Activated CD8-positive, alpha-beta T cell treated with anti-CD3 and anti-CD28 coated beads, Interleukin-2, amount 10 ng/mL, durations not matched to agents 7 days and 5 days (primary cell): ENCODE measurements at regions not wholly inside any gene's neighbourhood (a gene's known extent, or its start where the extent isn't known, plus 50 kb on each side); places are given as distances from the start of the nearest gene placed in this dataset.

Experiments used
- ATAC-seq: fragments of 150-1000 bp; cut with Tn5 transposase; one replicate; pipeline ENCODE4 v1.10.0; 2021; ENCODE audit warnings: moderate library complexity
- CTCF ChIA-PET: fragments of 350-600 bp; sonication (Branson Sonifier 250); formaldehyde crosslinking; loops from one replicate; lab custom pipeline; 2021; ENCODE audit warnings: antibody characterized with exemption; lab: Charles Lee
- POLR2A ChIA-PET: fragments of 350-600 bp; sonication (Branson Sonifier 250); formaldehyde crosslinking; loops from one replicate; lab custom pipeline; 2021; ENCODE audit warnings: antibody characterized with exemption; lab: Charles Lee
- DNase-seq: peaks from one replicate; pipeline ENCODE4 v3.0.0-alpha.2; 2020
- H3K27ac Mint-ChIP-seq: one replicate; pipeline ENCODE4 v1.8.0; 2021; ENCODE audit warnings: mild to moderate bottlenecking, mixed read lengths
- H3K27me3 Mint-ChIP-seq: one replicate; pipeline ENCODE4 v1.8.0; 2021; ENCODE audit warnings: low read depth, mixed read lengths
- H3K36me3 Mint-ChIP-seq: one replicate; pipeline ENCODE4 v1.8.0; 2021; ENCODE audit warnings: low read depth, mixed read lengths
- H3K4me1 Mint-ChIP-seq: one replicate; pipeline ENCODE4 v1.8.0; 2021; ENCODE audit warnings: low read depth, mixed read lengths
- H3K4me3 Mint-ChIP-seq: one replicate; pipeline ENCODE4 v1.8.0; 2021; ENCODE audit warnings: mild to moderate bottlenecking, mixed read lengths
- H3K9me3 Mint-ChIP-seq: one replicate; pipeline ENCODE4 v1.8.0; 2022; ENCODE audit warnings: mixed read lengths; ENCODE audit not compliant: insufficient read depth

GRCh38 chr6:133743621-133744020, 145.3 kb upstream of the TCF21 start:
- no peak for DNase-seq
- Mint-ChIP-seq H3K4me3 (no peak overlapping the region), H3K27me3 (no peaks in the 10 kb centered on the region), H3K27ac (no peak overlapping the region), H3K9me3 (no peaks in the 10 kb centered on the region), H3K4me1 (no peaks in the 10 kb centered on the region), H3K36me3 (no peaks in the 10 kb centered on the region)
- no peak for ATAC-seq
- ChIA-PET CTCF (no interaction called here), POLR2A (no interaction called here)

- DNase-seq (no peak), ATAC-seq (no peak)
- no peaks in the 10 kb centered on the region for H3K36me3 Mint-ChIP-seq
- CTCF ChIA-PET, result no interaction called here
- no peak overlapping the region for H3K27ac Mint-ChIP-seq
- H3K4me1 Mint-ChIP-seq, result no peaks in the 10 kb centered on the region
- no peaks in the 10 kb centered on the region for H3K9me3 Mint-ChIP-seq
- no peak overlapping the region for H3K4me3 Mint-ChIP-seq
- POLR2A ChIA-PET, result no interaction called here
- H3K27me3 Mint-ChIP-seq, result no peaks in the 10 kb centered on the region
Observed at GRCh38 chr6:133746417-133746770, 142.5 kb upstream of the TCF21 start.

GRCh38 chr6:133748628-133749027, 140.3 kb upstream of the TCF21 start:
- H3K36me3 Mint-ChIP-seq, result no peaks in the 10 kb centered on the region
- no peak overlapping the region for H3K4me3 Mint-ChIP-seq
- ChIA-PET POLR2A (interaction anchor here (1.0 kb wide), 1 partner anchor 197 kb away, joined by 3 read pairs; no protein-coding TSS in a partner anchor), CTCF (no interaction called here)
- H3K27ac Mint-ChIP-seq, result no peak overlapping the region
- no peak for ATAC-seq
- DNase-seq, result no peak
- H3K9me3 Mint-ChIP-seq, result no peaks in the 10 kb centered on the region
- no peaks in the 10 kb centered on the region for H3K27me3 Mint-ChIP-seq
- H3K4me1 Mint-ChIP-seq, result no peaks in the 10 kb centered on the region

- Mint-ChIP-seq H3K4me1 (no peaks in the 10 kb centered on the region), H3K27ac (no peak overlapping the region), H3K4me3 (no peak overlapping the region), H3K27me3 (no peaks in the 10 kb centered on the region), H3K36me3 (no peaks in the 10 kb centered on the region), H3K9me3 (no peaks in the 10 kb centered on the region)
- POLR2A ChIA-PET, result no interaction called here
- DNase-seq (no peak), ATAC-seq (no peak)
- CTCF ChIA-PET, result no interaction called here
Observed at GRCh38 chr6:133749427-133749826, 139.5 kb upstream of the TCF21 start.

GRCh38 chr6:133752129-133752528, 136.8 kb upstream of the TCF21 start:
- no peaks in the 10 kb centered on the region for H3K36me3 Mint-ChIP-seq
- H3K4me1 Mint-ChIP-seq, result no peaks in the 10 kb centered on the region
- CTCF ChIA-PET, result no interaction called here
- H3K9me3 Mint-ChIP-seq, result no peaks in the 10 kb centered on the region
- no peak overlapping the region for H3K4me3 Mint-ChIP-seq
- DNase-seq, result no peak
- POLR2A ChIA-PET, result no interaction called here
- H3K27ac Mint-ChIP-seq, result no peak overlapping the region
- H3K27me3 Mint-ChIP-seq, result no peaks in the 10 kb centered on the region
- ATAC-seq, result no peak

GRCh38 chr6:133753756-133754155, 135.2 kb upstream of the TCF21 start:
- no peaks in the 10 kb centered on the region for H3K9me3 Mint-ChIP-seq
- H3K4me3 Mint-ChIP-seq, result no peak overlapping the region
- no peak overlapping the region for H3K27ac Mint-ChIP-seq
- CTCF ChIA-PET, result no interaction called here
- H3K36me3 Mint-ChIP-seq, result no peaks in the 10 kb centered on the region
- ATAC-seq (no peak), DNase-seq (no peak)
- H3K27me3 Mint-ChIP-seq, result no peaks in the 10 kb centered on the region
- POLR2A ChIA-PET, result no interaction called here
- no peaks in the 10 kb centered on the region for H3K4me1 Mint-ChIP-seq

- Mint-ChIP-seq H3K9me3 (no peaks in the 10 kb centered on the region), H3K4me1 (no peaks in the 10 kb centered on the region), H3K27me3 (peaks cover 2% of the 10 kb centered on the region), H3K36me3 (no peaks in the 10 kb centered on the region), H3K27ac (no peak overlapping the region), H3K4me3 (no peak overlapping the region)
- DNase-seq (no peak), ATAC-seq (no peak)
- CTCF ChIA-PET, result no interaction called here
- POLR2A ChIA-PET, result no interaction called here
Observed at GRCh38 chr6:133754298-133754697, 134.6 kb upstream of the TCF21 start.

- no peak overlapping the region for H3K4me3 Mint-ChIP-seq
- ChIA-PET POLR2A (no interaction called here), CTCF (no interaction called here)
- ATAC-seq (no peak), DNase-seq (no peak)
- H3K27me3 Mint-ChIP-seq, result peaks cover 2% of the 10 kb centered on the region
- no peaks in the 10 kb centered on the region for H3K9me3 Mint-ChIP-seq
- H3K27ac Mint-ChIP-seq, result no peak overlapping the region
- no peaks in the 10 kb centered on the region for H3K4me1 Mint-ChIP-seq
- H3K36me3 Mint-ChIP-seq, result no peaks in the 10 kb centered on the region
Observed at GRCh38 chr6:133756078-133756695, 132.7 kb upstream of the TCF21 start.

GRCh38 chr6:133757335-133757734, 131.6 kb upstream of the TCF21 start:
- Mint-ChIP-seq H3K9me3 (no peaks in the 10 kb centered on the region), H3K4me3 (no peak overlapping the region), H3K4me1 (no peaks in the 10 kb centered on the region), H3K27me3 (peaks cover 2% of the 10 kb centered on the region), H3K36me3 (no peaks in the 10 kb centered on the region), H3K27ac (no peak overlapping the region)
- ATAC-seq, result no peak
- POLR2A ChIA-PET, result no interaction called here
- DNase-seq, result no peak
- CTCF ChIA-PET, result no interaction called here

- POLR2A ChIA-PET, result no interaction called here
Observed at GRCh38 chr6:133758815-133759335, 130.0 kb upstream of the TCF21 start.

GRCh38 chr6:133759524-133759923, 129.4 kb upstream of the TCF21 start:
- no peaks in the 10 kb centered on the region for H3K4me1 Mint-ChIP-seq
- H3K27me3 Mint-ChIP-seq, result peaks cover 2% of the 10 kb centered on the region
- H3K36me3 Mint-ChIP-seq, result no peaks in the 10 kb centered on the region
- ChIA-PET CTCF (no interaction called here), POLR2A (no interaction called here)
- DNase-seq, result no peak
- no peaks in the 10 kb centered on the region for H3K9me3 Mint-ChIP-seq
- H3K27ac Mint-ChIP-seq, result no peak overlapping the region
- H3K4me3 Mint-ChIP-seq, result no peak overlapping the region
- no peak for ATAC-seq

More at GRCh38 chr6:133758815-133759335, 130.0 kb upstream of the TCF21 start:
- Mint-ChIP-seq H3K9me3 (no peaks in the 10 kb centered on the region), H3K4me1 (no peaks in the 10 kb centered on the region), H3K4me3 (no peak overlapping the region), H3K27me3 (peaks cover 2% of the 10 kb centered on the region), H3K36me3 (no peaks in the 10 kb centered on the region), H3K27ac (no peak overlapping the region)
- no peak for ATAC-seq
- DNase-seq, result no peak
- CTCF ChIA-PET, result no interaction called here

- H3K4me1 Mint-ChIP-seq, result no peaks in the 10 kb centered on the region
- no peak overlapping the region for H3K27ac Mint-ChIP-seq
- ATAC-seq (no peak), DNase-seq (no peak)
- H3K4me3 Mint-ChIP-seq, result no peak overlapping the region
- H3K36me3 Mint-ChIP-seq, result no peaks in the 10 kb centered on the region
- ChIA-PET POLR2A (no interaction called here), CTCF (no interaction called here)
- peaks cover 2% of the 10 kb centered on the region for H3K27me3 Mint-ChIP-seq
- H3K9me3 Mint-ChIP-seq, result no peaks in the 10 kb centered on the region
Observed at GRCh38 chr6:133761706-133762105, 127.2 kb upstream of the TCF21 start.
